ENCODE measurements at regions not wholly inside any gene's neighbourhood (a gene's known extent, or its start where the extent isn't known, plus 50 kb on each side); places are given as distances from the start of the nearest gene placed in this dataset.

GRCh38 chr10:22825841-22826240 lies 102.0 kb upstream of the ARMC3 start (continued):
- TF ChIP-seq SNAPC4 (CRISPR knock-in tag; IDR thresholded peaks at IDR 0.05): no peak
- no peak for TF ChIP-seq RBM22 (optimal IDR thresholded peaks at IDR 0.05; ENCODE audit: low read length)
- peak; percentile 31 for TF ChIP-seq CBX1 (IDR thresholded peaks at IDR 0.05; ENCODE audit: low read depth)
- TF ChIP-seq ZNF816 (CRISPR knock-in tag; IDR thresholded peaks at IDR 0.05; ENCODE audit: borderline replicate concordance): no peak
- peak; percentile 74; the same call in 1 of the 2 replicates for TF ChIP-seq TFDP1 (CRISPR knock-in tag; IDR thresholded peaks at IDR 0.05; ENCODE audit: borderline replicate concordance)
- TF ChIP-seq ZNF576 (CRISPR knock-in tag; IDR thresholded peaks at IDR 0.05): no peak
- peak; percentile 87 for TF ChIP-seq GABPB1 (CRISPR knock-in tag; IDR thresholded peaks at IDR 0.05)
- TF ChIP-seq E2F5 (CRISPR knock-in tag; conservative IDR thresholded peaks at IDR 0.05): 0 out of 2 replicates have a peak, but pooled peaks have one; percentile 38
- TF ChIP-seq CBFB (CRISPR knock-in tag; IDR thresholded peaks at IDR 0.05): no peak
- TF ChIP-seq TEAD2 (CRISPR knock-in tag; IDR thresholded peaks at IDR 0.05): no peak
- no peak for TF ChIP-seq YEATS2 (CRISPR knock-in tag; IDR thresholded peaks at IDR 0.05; ENCODE audit: borderline replicate concordance)
- TF ChIP-seq ZNF260 (CRISPR knock-in tag; IDR thresholded peaks at IDR 0.05; ENCODE audit: borderline replicate concordance, low read depth): no peak
- no peak for TF ChIP-seq ZBTB4 (CRISPR knock-in tag; IDR thresholded peaks at IDR 0.05; ENCODE audit: borderline replicate concordance)
- no peak for TF ChIP-seq LRRFIP1 (CRISPR knock-in tag; conservative IDR thresholded peaks at IDR 0.05)
- TF ChIP-seq TAF1 (CRISPR knock-in tag; IDR thresholded peaks at IDR 0.05): no peak
- no peak for TF ChIP-seq ASH2L (IDR thresholded peaks at IDR 0.05; ENCODE audit: insufficient read length, low read depth, low read length)
